ENCODE measurements at regions not wholly inside any gene's neighbourhood (a gene's known extent, or its start where the extent isn't known, plus 50 kb on each side); places are given as distances from the start of the nearest gene placed in this dataset.

DNA sequence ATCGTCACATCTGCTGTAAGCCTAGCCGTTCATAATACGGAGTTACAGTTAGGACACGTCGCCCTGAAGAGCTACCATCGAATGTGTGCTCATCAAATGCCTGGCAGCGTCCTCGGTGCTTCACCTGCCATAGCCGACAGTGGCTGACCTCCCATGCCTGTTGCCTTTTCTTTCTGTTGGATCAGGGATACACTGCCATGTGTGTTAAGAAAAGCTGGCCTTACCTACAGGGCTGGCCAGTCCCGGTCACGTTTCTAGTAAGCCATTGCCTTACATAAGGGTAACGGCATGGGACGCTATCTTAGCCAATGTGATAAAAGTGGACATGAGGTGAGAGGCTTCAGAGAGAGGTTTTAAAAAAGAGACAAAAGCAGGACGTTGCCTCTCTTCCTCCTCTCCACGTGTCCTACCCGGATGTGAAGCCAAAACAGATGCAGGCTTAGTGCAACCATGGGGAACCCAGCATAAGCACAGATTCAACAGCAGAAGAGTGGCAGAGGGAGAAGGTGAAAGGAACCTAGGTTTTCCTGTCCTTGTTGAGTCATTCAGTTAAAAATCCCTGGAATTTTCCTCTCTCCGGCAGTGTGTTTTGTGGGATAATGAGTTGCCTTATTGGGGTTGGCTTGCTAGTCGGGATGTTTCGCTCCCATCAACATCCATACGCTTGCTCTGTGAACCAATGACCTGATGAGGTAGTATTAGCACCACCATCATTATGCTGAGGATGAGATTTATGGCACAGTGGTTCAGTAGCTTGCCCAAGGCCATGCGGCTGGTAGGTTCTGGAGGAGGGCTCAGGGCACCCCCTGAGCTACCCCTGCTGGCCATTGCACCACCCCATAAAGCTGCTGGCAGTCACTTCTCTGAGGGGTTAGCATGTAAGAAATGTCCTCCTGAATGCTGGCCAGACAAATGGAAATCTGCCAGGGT, 67.4 kb upstream of the B3GAT1 start:
- no peaks in the 10 kb centered on the region for H3K4me1 Mint-ChIP-seq (ENCODE audit: low read depth)
- H3K27ac Mint-ChIP-seq: no peak overlapping the region
- ChIA-PET POLR2A (no interaction called here), CTCF (no interaction called here)
- no peaks in the 10 kb centered on the region for H3K36me3 Mint-ChIP-seq
- H3K27me3 Mint-ChIP-seq: peaks cover 19% of the 10 kb centered on the region
- intact Hi-C loops (cut with micrococcal nuclease): no loop called here
- no peaks in the 10 kb centered on the region for H3K9me3 Mint-ChIP-seq
- no peak overlapping the region for H3K4me3 Mint-ChIP-seq
- no peak for DNase-seq

DNA sequence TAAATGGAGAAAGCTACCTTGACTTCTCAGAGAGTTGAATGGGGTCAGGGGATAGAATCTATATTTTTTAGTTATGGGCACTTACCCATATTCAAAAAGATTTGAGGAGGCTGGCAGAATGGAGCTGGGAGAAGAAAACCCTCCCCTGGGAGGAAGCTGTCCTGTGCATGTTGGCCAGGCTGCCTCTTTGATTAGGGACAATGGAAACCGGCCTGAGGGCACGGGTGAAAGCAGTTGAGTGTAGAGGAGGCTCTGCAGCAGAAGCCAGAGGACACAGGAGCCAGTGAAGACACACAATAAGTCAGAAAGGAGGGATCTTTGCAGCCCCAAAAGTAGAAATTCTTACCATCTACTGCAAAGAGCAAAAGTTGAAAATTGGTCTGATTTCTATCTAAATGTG, 66.6 kb upstream of the B3GAT1 start:
- ChIA-PET POLR2A (no interaction called here), CTCF (no interaction called here)
- H3K9me3 Mint-ChIP-seq: no peaks in the 10 kb centered on the region
- no peaks in the 10 kb centered on the region for H3K4me1 Mint-ChIP-seq (ENCODE audit: low read depth)
- H3K36me3 Mint-ChIP-seq: no peaks in the 10 kb centered on the region
- intact Hi-C loops (cut with micrococcal nuclease): no loop called here
- H3K4me3 Mint-ChIP-seq: no peak overlapping the region
- H3K27me3 Mint-ChIP-seq: peaks cover 22% of the 10 kb centered on the region
- no peak for DNase-seq
- H3K27ac Mint-ChIP-seq: no peak overlapping the region

DNA sequence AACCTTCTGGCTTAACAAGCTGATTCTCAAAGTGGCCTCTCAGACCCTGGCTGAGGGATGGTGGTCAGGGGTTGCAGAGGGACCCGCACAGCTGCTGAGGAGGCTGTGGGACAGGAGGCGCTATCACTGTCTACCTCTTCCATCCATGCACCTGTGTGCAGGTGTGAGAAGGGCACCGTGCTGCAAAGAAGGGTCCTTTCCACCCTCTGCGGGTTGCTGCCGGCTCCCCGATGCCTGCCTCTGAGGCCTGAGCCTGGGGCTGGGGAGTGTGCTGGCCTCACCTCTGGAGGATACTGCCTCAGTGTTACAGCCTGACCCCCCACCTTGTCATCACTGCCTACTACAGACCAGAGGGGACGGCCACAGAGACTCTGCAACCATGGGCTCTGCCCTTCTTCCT, 66.1 kb upstream of the B3GAT1 start:
- Mint-ChIP-seq H3K27ac (no peak overlapping the region), H3K9me3 (no peaks in the 10 kb centered on the region), H3K27me3 (peaks cover 23% of the 10 kb centered on the region), H3K4me1 (ENCODE audit: low read depth) (no peaks in the 10 kb centered on the region), H3K36me3 (no peaks in the 10 kb centered on the region), H3K4me3 (no peak overlapping the region)
- ChIA-PET POLR2A (no interaction called here), CTCF (no interaction called here)
- intact Hi-C loops (cut with micrococcal nuclease): no loop called here
- DNase-seq: no peak

DNA sequence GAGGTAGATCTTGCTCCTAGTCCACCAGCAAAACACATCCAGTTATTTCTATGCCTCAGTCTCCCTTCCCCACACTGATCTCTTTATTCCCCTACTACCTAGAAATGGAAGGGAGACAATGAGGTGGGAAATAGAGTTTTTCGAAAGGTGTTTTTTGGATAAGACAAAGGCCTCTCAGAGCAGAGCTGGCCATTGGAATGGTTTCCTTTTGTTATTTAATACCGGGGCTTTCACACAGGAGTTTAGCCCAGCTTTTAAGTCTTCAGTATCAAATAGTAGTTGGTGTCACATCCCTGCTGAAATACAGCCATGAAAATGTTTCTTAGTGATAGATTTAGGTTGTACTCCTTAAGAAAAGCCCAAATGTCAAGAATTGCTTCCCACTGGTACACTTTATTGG, 65.4 kb upstream of the B3GAT1 start:
- Mint-ChIP-seq H3K4me3 (no peak overlapping the region), H3K27me3 (peaks cover 25% of the 10 kb centered on the region), H3K4me1 (ENCODE audit: low read depth) (no peaks in the 10 kb centered on the region), H3K9me3 (no peaks in the 10 kb centered on the region), H3K27ac (no peak overlapping the region), H3K36me3 (no peaks in the 10 kb centered on the region)
- CTCF ChIA-PET: no interaction called here
- POLR2A ChIA-PET: no interaction called here
- intact Hi-C loops (cut with micrococcal nuclease): no loop called here
- DNase-seq: no peak

DNA sequence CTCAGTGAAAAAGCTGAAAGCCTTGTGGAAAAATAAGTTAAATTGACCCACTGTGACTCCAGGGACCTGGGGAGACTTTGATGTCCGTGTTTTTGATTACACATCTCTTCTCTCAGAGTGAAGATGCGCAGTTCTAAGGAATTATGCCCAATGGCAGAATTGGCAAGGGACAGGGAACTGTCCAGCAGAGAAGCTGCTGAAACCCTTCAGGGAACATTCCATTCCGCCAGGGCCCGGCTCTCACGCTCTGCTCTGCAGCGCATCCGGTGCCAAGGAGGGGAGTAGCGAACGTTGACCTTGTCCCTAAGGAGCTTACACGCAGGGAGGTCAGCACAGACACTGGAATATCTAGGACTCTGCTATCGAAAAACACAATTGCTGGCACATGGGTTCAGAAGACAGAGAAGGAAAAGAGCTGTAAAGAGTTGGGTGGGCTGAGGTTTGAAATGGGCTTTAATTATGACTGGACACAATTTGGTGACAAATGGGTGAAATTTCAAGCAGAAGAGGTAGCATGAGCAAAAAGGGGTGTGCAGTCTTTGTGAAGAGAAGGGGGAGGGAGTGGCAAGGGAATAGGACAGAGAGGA, 64.5 kb upstream of the B3GAT1 start:
- no peaks in the 10 kb centered on the region for H3K4me1 Mint-ChIP-seq (ENCODE audit: low read depth)
- no peak for DNase-seq
- no peak overlapping the region for H3K4me3 Mint-ChIP-seq
- intact Hi-C loops (cut with micrococcal nuclease): no loop called here
- no peaks in the 10 kb centered on the region for H3K36me3 Mint-ChIP-seq
- CTCF ChIA-PET: no interaction called here
- H3K9me3 Mint-ChIP-seq: no peaks in the 10 kb centered on the region
- POLR2A ChIA-PET: no interaction called here
- H3K27ac Mint-ChIP-seq: no peak overlapping the region
- peaks cover 30% of the 10 kb centered on the region for H3K27me3 Mint-ChIP-seq

DNA sequence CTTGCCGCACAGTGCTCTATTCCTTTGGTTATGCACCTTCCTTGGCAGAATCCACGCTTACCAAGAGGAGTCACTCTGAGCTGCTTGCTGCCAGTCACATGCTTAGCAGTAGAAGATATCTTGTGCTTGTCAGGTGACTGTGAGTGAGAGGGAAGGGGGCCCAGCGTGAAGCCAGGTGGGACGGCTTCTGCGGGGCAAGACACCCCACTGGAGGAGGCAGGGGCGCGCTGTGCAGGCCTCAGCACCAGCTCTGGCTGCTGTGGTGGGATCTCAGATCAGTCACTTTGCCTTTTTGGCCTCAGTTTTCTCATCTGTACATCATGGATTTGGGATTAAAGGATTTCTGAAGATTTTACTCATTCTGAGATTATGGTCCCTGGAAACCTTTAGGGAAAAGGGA, 63.9 kb upstream of the B3GAT1 start:
- Mint-ChIP-seq H3K9me3 (no peaks in the 10 kb centered on the region), H3K27ac (no peak overlapping the region), H3K4me3 (no peak overlapping the region), H3K36me3 (no peaks in the 10 kb centered on the region), H3K4me1 (ENCODE audit: low read depth) (no peaks in the 10 kb centered on the region), H3K27me3 (peaks cover 33% of the 10 kb centered on the region)
- ChIA-PET CTCF (no interaction called here), POLR2A (no interaction called here)
- intact Hi-C loops (cut with micrococcal nuclease): no loop called here
- DNase-seq: no peak

DNA sequence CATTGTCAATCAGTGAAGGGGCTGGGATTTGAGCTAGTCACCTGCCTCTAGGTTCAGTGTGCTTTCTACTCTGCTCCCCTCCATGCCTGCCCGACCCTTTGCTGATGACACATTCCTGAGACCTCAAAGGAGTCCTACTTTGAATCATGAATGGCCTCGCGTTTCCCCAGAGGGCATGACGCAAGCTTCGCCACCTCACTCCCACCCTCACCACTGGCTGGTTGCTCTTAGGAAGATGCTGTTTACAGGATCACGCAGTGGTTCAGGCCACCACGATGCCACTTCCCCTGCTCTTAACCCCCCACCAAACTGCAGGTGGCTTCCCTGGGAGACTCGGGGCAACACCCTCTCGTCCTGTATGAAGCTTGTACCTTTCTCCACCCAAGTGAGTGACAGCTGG, 62.9 kb upstream of the B3GAT1 start:
- CTCF ChIA-PET: no interaction called here
- Mint-ChIP-seq H3K27ac (no peak overlapping the region), H3K4me1 (ENCODE audit: low read depth) (no peaks in the 10 kb centered on the region), H3K4me3 (no peak overlapping the region), H3K9me3 (no peaks in the 10 kb centered on the region), H3K36me3 (no peaks in the 10 kb centered on the region), H3K27me3 (peaks cover 33% of the 10 kb centered on the region)
- POLR2A ChIA-PET: no interaction called here
- peak; percentile 29 for DNase-seq
- intact Hi-C loops (cut with micrococcal nuclease): no loop called here

DNA sequence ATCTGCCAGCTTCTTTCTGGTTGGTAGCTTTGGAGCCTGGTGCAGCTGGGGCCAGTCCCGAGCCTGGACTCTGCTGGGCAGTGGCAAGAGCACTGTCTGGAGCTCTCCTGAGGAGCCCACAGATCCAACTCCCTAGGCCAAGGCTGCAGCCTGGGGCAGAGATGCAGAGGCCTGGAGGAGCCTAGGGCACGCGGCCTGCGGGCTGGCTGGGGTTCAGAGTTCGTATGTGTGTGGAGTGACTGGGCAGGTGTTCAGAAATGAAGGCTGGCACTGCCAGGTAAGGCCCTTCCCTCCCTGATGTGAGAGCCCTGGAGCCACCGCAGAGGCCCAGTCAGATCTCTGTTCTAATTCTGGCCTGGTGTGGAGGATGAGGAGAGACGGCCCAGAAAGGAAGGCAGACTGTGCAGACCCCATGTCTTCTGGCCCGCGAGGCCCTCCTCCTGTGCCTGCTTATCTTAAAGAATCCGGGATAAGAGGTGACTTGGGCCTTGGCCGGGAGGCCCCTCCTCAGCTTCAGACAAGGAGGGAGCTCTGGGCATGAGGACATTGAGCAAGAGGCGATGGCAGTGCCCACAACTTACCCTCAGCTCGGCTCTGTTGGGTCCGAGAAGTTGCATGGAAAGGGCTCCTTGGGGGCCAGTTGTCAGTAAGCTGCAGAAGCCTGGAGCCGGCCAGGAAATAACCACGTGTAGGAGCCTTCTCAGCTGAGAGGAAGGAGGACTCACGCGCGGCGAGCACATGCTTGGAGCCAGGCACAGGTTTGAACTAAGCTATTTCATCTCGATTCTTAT, 62.2 kb upstream of the B3GAT1 start:
- H3K4me3 Mint-ChIP-seq: no peak overlapping the region
- H3K36me3 Mint-ChIP-seq: no peaks in the 10 kb centered on the region
- no peak overlapping the region for H3K27ac Mint-ChIP-seq
- ChIA-PET CTCF (no interaction called here), POLR2A (no interaction called here)
- H3K4me1 Mint-ChIP-seq (ENCODE audit: low read depth): no peaks in the 10 kb centered on the region
- intact Hi-C loops (cut with micrococcal nuclease): no loop called here
- no peaks in the 10 kb centered on the region for H3K9me3 Mint-ChIP-seq
- H3K27me3 Mint-ChIP-seq: peaks cover 33% of the 10 kb centered on the region
- DNase-seq: no peak

DNA sequence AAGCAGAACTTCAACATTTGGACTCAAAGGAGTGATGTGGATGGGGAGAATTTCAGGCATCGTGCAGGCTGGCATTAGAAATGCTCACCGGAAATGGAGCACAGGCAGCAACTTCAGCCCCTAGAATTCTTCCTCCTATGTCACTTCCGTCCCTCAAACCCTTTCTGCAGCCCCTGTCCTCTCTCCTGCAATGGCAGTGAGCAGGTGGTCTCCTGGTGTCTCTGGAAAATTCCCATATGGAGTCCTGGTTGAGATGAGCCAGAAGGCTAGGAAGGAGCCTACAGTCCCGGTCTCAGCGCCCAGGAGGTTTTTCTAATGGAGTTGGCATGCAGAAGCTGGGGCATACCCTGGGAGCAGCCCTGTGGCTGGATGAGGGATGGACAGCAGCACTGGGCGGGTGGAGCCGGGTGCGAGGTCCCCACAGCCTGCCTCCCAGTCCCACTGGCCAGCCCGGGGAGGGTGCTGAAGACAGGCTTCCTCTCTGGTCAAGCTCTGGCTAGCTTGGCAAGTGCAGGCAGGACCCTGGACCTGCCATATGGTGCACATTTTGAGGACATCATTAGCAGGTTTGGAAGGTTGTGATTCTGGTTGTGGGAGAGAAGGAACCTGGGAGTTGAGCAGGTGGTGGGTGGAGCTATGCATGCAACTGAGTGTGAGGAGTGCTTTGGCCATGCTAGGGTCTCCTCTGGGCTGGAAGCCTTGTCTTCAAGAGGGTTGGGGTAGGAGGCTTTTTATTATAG, 59.8 kb upstream of the B3GAT1 start:
- intact Hi-C loops (cut with micrococcal nuclease): no loop called here
- no peak overlapping the region for H3K27ac Mint-ChIP-seq
- POLR2A ChIA-PET: no interaction called here
- H3K36me3 Mint-ChIP-seq: no peaks in the 10 kb centered on the region
- no peak for DNase-seq
- peaks cover 29% of the 10 kb centered on the region for H3K27me3 Mint-ChIP-seq
- H3K4me1 Mint-ChIP-seq (ENCODE audit: low read depth): no peaks in the 10 kb centered on the region
- CTCF ChIA-PET: no interaction called here
- no peak overlapping the region for H3K4me3 Mint-ChIP-seq
- H3K9me3 Mint-ChIP-seq: no peaks in the 10 kb centered on the region

DNA sequence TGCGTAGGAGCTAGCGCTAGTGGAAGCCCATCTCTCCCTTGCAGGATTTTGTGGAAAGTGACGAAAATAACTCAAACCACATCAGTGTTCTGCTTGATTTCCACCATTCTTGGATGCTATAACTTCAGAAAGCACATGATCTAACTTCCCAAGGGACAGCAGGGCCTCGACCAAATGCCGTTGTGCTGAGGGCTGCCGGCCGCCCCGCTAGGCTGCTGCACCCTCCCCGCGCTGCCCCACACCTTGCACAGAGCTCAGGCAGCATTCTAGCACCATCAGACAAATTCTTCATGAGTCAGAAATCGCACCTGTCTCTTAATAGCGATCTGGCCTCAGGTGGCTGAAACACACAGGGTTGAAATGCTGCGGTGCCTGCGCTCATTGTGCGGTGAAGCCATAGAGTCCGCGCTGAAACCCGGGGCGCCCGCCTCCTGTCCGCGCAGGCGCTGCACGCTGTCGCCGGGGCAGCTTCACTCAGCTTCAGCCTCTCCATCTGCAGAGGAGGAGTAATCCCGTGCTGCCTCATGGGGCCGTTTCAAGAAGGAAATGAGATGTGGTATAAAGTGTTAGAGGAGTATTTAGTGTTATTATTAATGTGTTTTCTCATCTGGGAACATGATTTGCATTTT, 59.2 kb upstream of the B3GAT1 start:
- Mint-ChIP-seq H3K4me3 (no peak overlapping the region), H3K36me3 (no peaks in the 10 kb centered on the region), H3K9me3 (no peaks in the 10 kb centered on the region), H3K4me1 (ENCODE audit: low read depth) (no peaks in the 10 kb centered on the region), H3K27ac (no peak overlapping the region), H3K27me3 (peaks cover 25% of the 10 kb centered on the region)
- ChIA-PET POLR2A (no interaction called here), CTCF (no interaction called here)
- intact Hi-C loops (cut with micrococcal nuclease): no loop called here
- DNase-seq: no peak

DNA sequence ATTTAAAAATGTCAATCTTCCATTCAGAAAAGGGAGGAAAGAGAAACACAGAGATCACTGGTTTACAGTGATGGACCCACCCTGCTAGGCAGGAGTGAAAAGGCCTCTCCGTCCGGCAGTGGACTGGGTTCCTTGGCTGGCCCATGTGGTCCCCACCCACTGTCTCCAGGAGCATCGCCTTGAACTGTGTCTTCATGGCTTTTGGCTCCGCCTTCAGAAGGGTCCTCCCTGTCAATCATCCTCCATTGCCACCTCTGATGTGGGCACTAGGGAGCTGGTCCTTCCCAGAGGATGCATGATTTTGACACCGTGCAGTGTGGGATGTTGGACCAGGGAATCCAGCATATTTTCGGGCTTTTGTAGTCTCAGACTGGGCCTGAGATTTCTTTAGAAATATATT, 58.2 kb upstream of the B3GAT1 start:
- intact Hi-C loops (cut with micrococcal nuclease): no loop called here
- Mint-ChIP-seq H3K27ac (no peak overlapping the region), H3K4me1 (ENCODE audit: low read depth) (no peaks in the 10 kb centered on the region), H3K4me3 (no peak overlapping the region), H3K36me3 (no peaks in the 10 kb centered on the region), H3K9me3 (no peaks in the 10 kb centered on the region), H3K27me3 (peaks cover 32% of the 10 kb centered on the region)
- POLR2A ChIA-PET: no interaction called here
- CTCF ChIA-PET: no interaction called here
- DNase-seq: no peak

DNA sequence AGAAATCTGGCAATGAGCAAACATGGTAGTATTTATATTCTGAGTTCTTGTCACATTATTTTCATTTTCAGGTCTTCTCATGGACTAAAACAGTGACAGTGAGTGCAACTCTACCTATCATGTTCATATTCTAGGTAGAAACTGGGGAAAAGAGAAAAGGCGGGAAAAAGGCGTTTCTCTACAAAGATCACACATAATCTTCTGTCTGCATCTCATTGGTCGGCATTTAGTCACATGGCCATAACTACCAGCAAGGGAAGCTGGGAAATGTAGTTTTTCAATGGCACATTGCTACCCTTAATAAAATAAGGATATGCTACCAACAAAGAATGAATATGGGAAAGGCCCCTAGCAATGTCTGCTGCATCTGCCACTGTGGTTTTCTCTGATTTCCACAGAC, 57.6 kb upstream of the B3GAT1 start:
- no peak overlapping the region for H3K27ac Mint-ChIP-seq
- H3K4me1 Mint-ChIP-seq (ENCODE audit: low read depth): no peaks in the 10 kb centered on the region
- DNase-seq: no peak
- POLR2A ChIA-PET: no interaction called here
- intact Hi-C loops (cut with micrococcal nuclease): no loop called here
- H3K36me3 Mint-ChIP-seq: no peaks in the 10 kb centered on the region
- H3K27me3 Mint-ChIP-seq: peaks cover 36% of the 10 kb centered on the region
- no peaks in the 10 kb centered on the region for H3K9me3 Mint-ChIP-seq
- CTCF ChIA-PET: no interaction called here
- H3K4me3 Mint-ChIP-seq: no peak overlapping the region

All from activated CD4-positive, alpha-beta memory T cell treated with anti-CD3 and anti-CD28 coated beads for 36 hours (primary cell).